ENCODE measurements at regions not wholly inside any gene's neighbourhood (a gene's known extent, or its start where the extent isn't known, plus 50 kb on each side); places are given as distances from the start of the nearest gene placed in this dataset.

DNA sequence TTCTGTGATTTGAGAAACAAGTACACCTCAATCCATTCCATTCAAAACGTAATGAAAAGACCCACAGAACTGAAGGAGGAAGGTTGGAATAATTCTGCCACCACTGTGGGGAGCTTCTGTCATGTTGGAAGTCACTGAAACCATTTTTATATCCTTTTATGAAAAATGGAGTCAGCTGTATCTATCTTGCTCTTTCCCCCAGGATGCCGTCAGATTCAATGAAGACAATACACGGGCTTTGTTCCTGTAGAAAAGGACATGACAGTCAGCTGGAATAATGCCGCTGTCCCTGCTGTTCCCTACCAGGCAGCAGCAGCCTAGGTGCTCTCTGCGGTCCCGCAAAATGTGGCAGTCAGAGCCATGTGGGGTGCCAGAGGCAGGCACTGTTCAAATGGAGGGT lies 52.5 kb upstream of the APCDD1 start:
- TF ChIP-seq ZNF274 (IDR thresholded peaks at IDR 0.05; ENCODE audit: low read depth, low read length) (no peak), POLR2A (IDR thresholded peaks at IDR 0.05; ENCODE audit: borderline replicate concordance, extremely low read depth, insufficient read depth, insufficient read length) (no peak), SP1 (IDR thresholded peaks at IDR 0.05; ENCODE audit: low read depth) (no peak), SIN3A (IDR thresholded peaks at IDR 0.05; ENCODE audit: low read depth) (no peak), POLR2AphosphoS5 (IDR thresholded peaks at IDR 0.05; ENCODE audit: low read depth, low read length) (no peak), ELF1 (IDR thresholded peaks at IDR 0.05; ENCODE audit: borderline replicate concordance, low read depth) (no peak), EZH2 (IDR thresholded peaks at IDR 0.05) (no peak), RAD21 (IDR thresholded peaks at IDR 0.05; ENCODE audit: low read depth) (no peak), FOSL1 (IDR thresholded peaks at IDR 0.05; ENCODE audit: low read depth) (no peak), YY1 (IDR thresholded peaks at IDR 0.05; ENCODE audit: extremely low read depth, insufficient replicate concordance, low read depth, low read length) (no peak)
- TF ChIP-seq, protein P1, sequence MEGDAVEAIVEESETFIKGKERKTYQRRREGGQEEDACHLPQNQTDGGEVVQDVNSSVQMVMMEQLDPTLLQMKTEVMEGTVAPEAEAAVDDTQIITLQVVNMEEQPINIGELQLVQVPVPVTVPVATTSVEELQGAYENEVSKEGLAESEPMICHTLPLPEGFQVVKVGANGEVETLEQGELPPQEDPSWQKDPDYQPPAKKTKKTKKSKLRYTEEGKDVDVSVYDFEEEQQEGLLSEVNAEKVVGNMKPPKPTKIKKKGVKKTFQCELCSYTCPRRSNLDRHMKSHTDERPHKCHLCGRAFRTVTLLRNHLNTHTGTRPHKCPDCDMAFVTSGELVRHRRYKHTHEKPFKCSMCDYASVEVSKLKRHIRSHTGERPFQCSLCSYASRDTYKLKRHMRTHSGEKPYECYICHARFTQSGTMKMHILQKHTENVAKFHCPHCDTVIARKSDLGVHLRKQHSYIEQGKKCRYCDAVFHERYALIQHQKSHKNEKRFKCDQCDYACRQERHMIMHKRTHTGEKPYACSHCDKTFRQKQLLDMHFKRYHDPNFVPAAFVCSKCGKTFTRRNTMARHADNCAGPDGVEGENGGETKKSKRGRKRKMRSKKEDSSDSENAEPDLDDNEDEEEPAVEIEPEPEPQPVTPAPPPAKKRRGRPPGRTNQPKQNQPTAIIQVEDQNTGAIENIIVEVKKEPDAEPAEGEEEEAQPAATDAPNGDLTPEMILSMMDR (IDR thresholded peaks at IDR 0.05 in 2 of 3, conservative IDR thresholded peaks at IDR 0.05 in 1 of 3; ENCODE audit: borderline replicate concordance in 1 of 3, insufficient read depth in 1 of 3, low read depth in 2 of 3, low read length in 2 of 3): no peak
- TF ChIP-seq, protein P2, sequence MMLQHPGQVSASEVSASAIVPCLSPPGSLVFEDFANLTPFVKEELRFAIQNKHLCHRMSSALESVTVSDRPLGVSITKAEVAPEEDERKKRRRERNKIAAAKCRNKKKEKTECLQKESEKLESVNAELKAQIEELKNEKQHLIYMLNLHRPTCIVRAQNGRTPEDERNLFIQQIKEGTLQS (IDR thresholded peaks at IDR 0.05): no peak
- TF ChIP-seq, protein P3, sequence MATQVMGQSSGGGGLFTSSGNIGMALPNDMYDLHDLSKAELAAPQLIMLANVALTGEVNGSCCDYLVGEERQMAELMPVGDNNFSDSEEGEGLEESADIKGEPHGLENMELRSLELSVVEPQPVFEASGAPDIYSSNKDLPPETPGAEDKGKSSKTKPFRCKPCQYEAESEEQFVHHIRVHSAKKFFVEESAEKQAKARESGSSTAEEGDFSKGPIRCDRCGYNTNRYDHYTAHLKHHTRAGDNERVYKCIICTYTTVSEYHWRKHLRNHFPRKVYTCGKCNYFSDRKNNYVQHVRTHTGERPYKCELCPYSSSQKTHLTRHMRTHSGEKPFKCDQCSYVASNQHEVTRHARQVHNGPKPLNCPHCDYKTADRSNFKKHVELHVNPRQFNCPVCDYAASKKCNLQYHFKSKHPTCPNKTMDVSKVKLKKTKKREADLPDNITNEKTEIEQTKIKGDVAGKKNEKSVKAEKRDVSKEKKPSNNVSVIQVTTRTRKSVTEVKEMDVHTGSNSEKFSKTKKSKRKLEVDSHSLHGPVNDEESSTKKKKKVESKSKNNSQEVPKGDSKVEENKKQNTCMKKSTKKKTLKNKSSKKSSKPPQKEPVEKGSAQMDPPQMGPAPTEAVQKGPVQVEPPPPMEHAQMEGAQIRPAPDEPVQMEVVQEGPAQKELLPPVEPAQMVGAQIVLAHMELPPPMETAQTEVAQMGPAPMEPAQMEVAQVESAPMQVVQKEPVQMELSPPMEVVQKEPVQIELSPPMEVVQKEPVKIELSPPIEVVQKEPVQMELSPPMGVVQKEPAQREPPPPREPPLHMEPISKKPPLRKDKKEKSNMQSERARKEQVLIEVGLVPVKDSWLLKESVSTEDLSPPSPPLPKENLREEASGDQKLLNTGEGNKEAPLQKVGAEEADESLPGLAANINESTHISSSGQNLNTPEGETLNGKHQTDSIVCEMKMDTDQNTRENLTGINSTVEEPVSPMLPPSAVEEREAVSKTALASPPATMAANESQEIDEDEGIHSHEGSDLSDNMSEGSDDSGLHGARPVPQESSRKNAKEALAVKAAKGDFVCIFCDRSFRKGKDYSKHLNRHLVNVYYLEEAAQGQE (IDR thresholded peaks at IDR 0.05; ENCODE audit: low read depth): no peak

All from HCT116 (cell line).